ENCODE measurements at regions not wholly inside any gene's neighbourhood (a gene's known extent, or its start where the extent isn't known, plus 50 kb on each side); places are given as distances from the start of the nearest gene placed in this dataset.

DNA sequence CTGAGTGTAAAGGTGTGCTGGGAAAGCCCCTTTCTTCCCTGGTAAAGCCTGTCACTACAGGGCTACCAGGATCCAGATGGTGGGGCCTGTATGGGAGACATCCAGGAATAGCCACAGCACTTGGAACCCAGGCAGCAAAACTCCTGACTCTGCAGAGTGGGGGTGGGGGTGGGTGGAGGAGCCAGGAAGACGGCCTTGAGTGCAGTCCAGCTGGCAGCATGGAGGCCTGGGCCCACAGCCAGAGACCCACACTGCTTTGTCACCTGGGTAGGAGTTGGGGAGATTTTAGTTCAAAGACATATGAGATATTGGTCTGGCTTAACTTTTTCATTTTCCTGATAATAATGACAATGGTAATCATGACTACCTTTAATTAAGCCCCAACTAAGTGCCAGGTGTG is 116.7 kb upstream of the MRPS22 start:
- Histone ChIP-seq H3K9ac (ENCODE audit: low read length) (no peak overlapping the region), H4K20me1 (ENCODE audit: low read length) (no peaks in the 10 kb centered on the region), H3K79me2 (ENCODE audit: low read length) (no peaks in the 10 kb centered on the region), H3K27me3 (ENCODE audit: low read length) (no peaks in the 10 kb centered on the region), H3K36me3 (ENCODE audit: low read depth, low read length) (no peaks in the 10 kb centered on the region), H3K4me3 (ENCODE audit: low read length) (no peak overlapping the region), H3K4me2 (ENCODE audit: low read length) (no peak overlapping the region), H3K9me2 (replicated peaks; ENCODE audit: low read length) (no peaks in the 10 kb centered on the region), H3K4me1 (ENCODE audit: insufficient read depth, low read length) (no peaks in the 10 kb centered on the region), H3K27ac (ENCODE audit: low read length) (no peak overlapping the region), H3K9me3 (ENCODE audit: low read length) (no peaks in the 10 kb centered on the region), H3F3A (ENCODE audit: low read length, unreplicated experiment) (no peaks in the 10 kb centered on the region), H2AFZ (ENCODE audit: low read length) (no peak overlapping the region)
- no peak for DNase-seq
- POLR2A ChIA-PET (ENCODE audit: unreplicated experiment), result no interaction called here
- intact Hi-C loops (cut with micrococcal nuclease), result no loop called here
- no TSS peak for BruUV-seq (replicated peaks)
- CTCF ChIA-PET, result no interaction called here
- no peak for TF ChIP-seq EZH2 (IDR thresholded peaks at IDR 0.05; ENCODE audit: low read length, unreplicated experiment)
- TF ChIP-seq EZH2phosphoT487 (IDR thresholded peaks at IDR 0.05; ENCODE audit: borderline replicate concordance, low read length), result no peak
- no peak for TF ChIP-seq CTCF (conservative IDR thresholded peaks at IDR 0.05; ENCODE audit: low read depth, low read length)
- no peak for ATAC-seq

DNA sequence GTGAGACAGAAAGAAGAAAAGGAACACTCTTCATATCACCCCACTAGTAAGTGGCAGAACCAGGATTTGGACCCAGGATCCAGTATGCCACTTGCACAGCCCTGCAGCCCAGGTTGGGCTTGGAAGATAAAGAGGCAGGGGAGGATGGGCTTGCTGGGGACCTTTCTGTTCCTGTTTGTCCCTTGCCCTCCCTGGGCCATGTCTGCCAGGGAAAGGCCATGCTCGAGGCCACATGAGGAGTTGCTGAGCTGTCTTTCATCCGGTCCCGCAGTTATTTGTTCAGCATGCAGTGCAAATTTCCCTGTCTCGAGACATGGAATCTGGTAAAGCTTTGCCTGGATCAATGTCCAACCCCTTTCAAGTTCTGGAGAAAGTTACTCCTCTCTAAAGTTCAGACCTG is 116.0 kb upstream of the MRPS22 start:
- no peaks in the 10 kb centered on the region for H3K36me3 ChIP-seq (ENCODE audit: low read depth, low read length)
- no peaks in the 10 kb centered on the region for H3K79me2 ChIP-seq (ENCODE audit: low read length)
- no peaks in the 10 kb centered on the region for H3K4me1 ChIP-seq (ENCODE audit: insufficient read depth, low read length)
- H4K20me1 ChIP-seq (ENCODE audit: low read length), result no peaks in the 10 kb centered on the region
- H3K9me3 ChIP-seq (ENCODE audit: low read length), result no peaks in the 10 kb centered on the region
- H3F3A ChIP-seq (ENCODE audit: low read length, unreplicated experiment), result no peaks in the 10 kb centered on the region
- ATAC-seq (no peak), DNase-seq (no peak)
- intact Hi-C loops (cut with micrococcal nuclease), result no loop called here
- H3K27ac ChIP-seq (ENCODE audit: low read length), result no peak overlapping the region
- no peak overlapping the region for H2AFZ ChIP-seq (ENCODE audit: low read length)
- BruUV-seq (replicated peaks), result no TSS peak
- no peak overlapping the region for H3K9ac ChIP-seq (ENCODE audit: low read length)
- H3K27me3 ChIP-seq (ENCODE audit: low read length), result no peaks in the 10 kb centered on the region
- POLR2A ChIA-PET (ENCODE audit: unreplicated experiment), result no interaction called here
- H3K4me2 ChIP-seq (ENCODE audit: low read length), result no peak overlapping the region
- no peaks in the 10 kb centered on the region for H3K9me2 ChIP-seq (replicated peaks; ENCODE audit: low read length)
- no peak overlapping the region for H3K4me3 ChIP-seq (ENCODE audit: low read length)
- TF ChIP-seq EZH2phosphoT487 (IDR thresholded peaks at IDR 0.05; ENCODE audit: borderline replicate concordance, low read length), result no peak
- no peak for TF ChIP-seq CTCF (conservative IDR thresholded peaks at IDR 0.05; ENCODE audit: low read depth, low read length)
- TF ChIP-seq EZH2 (IDR thresholded peaks at IDR 0.05; ENCODE audit: low read length, unreplicated experiment), result no peak
- CTCF ChIA-PET, result no interaction called here

- POLR2A ChIA-PET (ENCODE audit: unreplicated experiment), result no interaction called here
- ATAC-seq, result no peak
- Histone ChIP-seq H3K9me2 (replicated peaks; ENCODE audit: low read length) (no peaks in the 10 kb centered on the region), H4K20me1 (ENCODE audit: low read length) (no peaks in the 10 kb centered on the region), H3K27me3 (ENCODE audit: low read length) (no peaks in the 10 kb centered on the region), H3K9me3 (ENCODE audit: low read length) (no peaks in the 10 kb centered on the region), H3K9ac (ENCODE audit: low read length) (no peak overlapping the region), H3K4me3 (ENCODE audit: low read length) (no peak overlapping the region), H3K4me1 (ENCODE audit: insufficient read depth, low read length) (no peaks in the 10 kb centered on the region), H3F3A (ENCODE audit: low read length, unreplicated experiment) (no peaks in the 10 kb centered on the region), H3K36me3 (ENCODE audit: low read depth, low read length) (no peaks in the 10 kb centered on the region), H3K4me2 (ENCODE audit: low read length) (no peak overlapping the region), H2AFZ (ENCODE audit: low read length) (no peak overlapping the region), H3K27ac (ENCODE audit: low read length) (no peak overlapping the region), H3K79me2 (ENCODE audit: low read length) (no peaks in the 10 kb centered on the region)
- no peak for DNase-seq
- no peak for TF ChIP-seq EZH2 (IDR thresholded peaks at IDR 0.05; ENCODE audit: low read length, unreplicated experiment)
- TF ChIP-seq CTCF (conservative IDR thresholded peaks at IDR 0.05; ENCODE audit: low read depth, low read length), result no peak
- no peak for TF ChIP-seq EZH2phosphoT487 (IDR thresholded peaks at IDR 0.05; ENCODE audit: borderline replicate concordance, low read length)
- no TSS peak for BruUV-seq (replicated peaks)
- intact Hi-C loops (cut with micrococcal nuclease), result no loop called here
- CTCF ChIA-PET, result no interaction called here
Observed at GRCh38 chr3:139230391-139230790, 113.4 kb upstream of the MRPS22 start.
